Neural crest cell (in vitro differentiated cells): ENCODE measurements at regions not wholly inside any gene's neighbourhood (a gene's known extent, or its start where the extent isn't known, plus 50 kb on each side); places are given as distances from the start of the nearest gene placed in this dataset.
"Not testable (repeated sequence)": the region's sequence is repeated elsewhere in the genome, so short reads cannot be mapped to it uniquely, and the experiment has no call there.

Source experiments
- DNase-seq: peaks from one replicate; pipeline ENCODE4 v3.0.0; 2021; ENCODE audit warnings: low read depth, mixed read lengths, low spot score
- H3K27ac Mint-ChIP-seq: one replicate; pipeline ENCODE4 v1.8.0; 2021; ENCODE audit warnings: mild to moderate bottlenecking, mixed read lengths; ENCODE audit not compliant: unreplicated experiment
- H3K27me3 Mint-ChIP-seq: 2 replicates; pipeline ENCODE4 v1.8.0; 2021; ENCODE audit warnings: low read depth, mild to moderate bottlenecking, mixed read lengths
- H3K36me3 Mint-ChIP-seq: 2 replicates; pipeline ENCODE4 v1.8.0; 2021; ENCODE audit warnings: low read depth, mild to moderate bottlenecking, mixed read lengths
- H3K4me1 Mint-ChIP-seq: 2 replicates; pipeline ENCODE4 v1.8.0; 2021; ENCODE audit warnings: mixed read lengths
- H3K4me3 Mint-ChIP-seq: one replicate; pipeline ENCODE4 v1.8.0; 2021; ENCODE audit warnings: mild to moderate bottlenecking, mixed read lengths
- H3K9me3 Mint-ChIP-seq: 2 replicates; pipeline ENCODE4 v1.8.0; 2021; ENCODE audit warnings: mixed read lengths
- TF ChIP-seq, protein P1 (sequence below): fragments of 200-600 bp; sonication (generic); conservative IDR thresholded peaks from 2 replicates; pipeline ENCODE4 v1.5.0; 2021; ENCODE audit warnings: antibody characterized with exemption, mild to moderate bottlenecking

DNA sequence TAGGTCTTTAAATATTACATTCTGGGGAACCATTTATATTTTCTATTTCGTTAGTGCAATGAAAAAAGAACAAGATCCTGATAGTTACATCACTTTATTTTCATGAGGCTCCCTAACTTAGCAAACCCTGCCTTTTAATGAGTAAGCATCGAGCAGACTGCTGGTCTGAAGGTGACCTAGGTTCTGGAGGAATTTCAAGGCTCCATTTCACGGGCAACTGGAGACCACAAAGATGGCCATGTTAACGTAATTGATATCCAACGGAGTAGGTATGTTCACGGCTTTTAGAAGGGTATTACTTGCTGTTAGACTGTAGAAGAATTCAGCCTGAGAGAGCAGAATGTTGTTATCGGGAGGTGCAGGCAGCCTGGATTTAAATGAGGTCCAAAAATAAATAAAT is 1597.6 kb downstream of the EFNB2 start:
- no peaks in the 10 kb centered on the region for H3K9me3 Mint-ChIP-seq
- DNase-seq: no peak
- no peaks in the 10 kb centered on the region for H3K27me3 Mint-ChIP-seq
- no peaks in the 10 kb centered on the region for H3K36me3 Mint-ChIP-seq
- TF ChIP-seq, protein P1, sequence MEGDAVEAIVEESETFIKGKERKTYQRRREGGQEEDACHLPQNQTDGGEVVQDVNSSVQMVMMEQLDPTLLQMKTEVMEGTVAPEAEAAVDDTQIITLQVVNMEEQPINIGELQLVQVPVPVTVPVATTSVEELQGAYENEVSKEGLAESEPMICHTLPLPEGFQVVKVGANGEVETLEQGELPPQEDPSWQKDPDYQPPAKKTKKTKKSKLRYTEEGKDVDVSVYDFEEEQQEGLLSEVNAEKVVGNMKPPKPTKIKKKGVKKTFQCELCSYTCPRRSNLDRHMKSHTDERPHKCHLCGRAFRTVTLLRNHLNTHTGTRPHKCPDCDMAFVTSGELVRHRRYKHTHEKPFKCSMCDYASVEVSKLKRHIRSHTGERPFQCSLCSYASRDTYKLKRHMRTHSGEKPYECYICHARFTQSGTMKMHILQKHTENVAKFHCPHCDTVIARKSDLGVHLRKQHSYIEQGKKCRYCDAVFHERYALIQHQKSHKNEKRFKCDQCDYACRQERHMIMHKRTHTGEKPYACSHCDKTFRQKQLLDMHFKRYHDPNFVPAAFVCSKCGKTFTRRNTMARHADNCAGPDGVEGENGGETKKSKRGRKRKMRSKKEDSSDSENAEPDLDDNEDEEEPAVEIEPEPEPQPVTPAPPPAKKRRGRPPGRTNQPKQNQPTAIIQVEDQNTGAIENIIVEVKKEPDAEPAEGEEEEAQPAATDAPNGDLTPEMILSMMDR: no peak
- H3K27ac Mint-ChIP-seq: no peak overlapping the region
- H3K4me1 Mint-ChIP-seq: no peaks in the 10 kb centered on the region
- no peak overlapping the region for H3K4me3 Mint-ChIP-seq

- Mint-ChIP-seq H3K4me3 (no peak overlapping the region), H3K27ac (no peak overlapping the region), H3K4me1 (no peaks in the 10 kb centered on the region), H3K27me3 (no peaks in the 10 kb centered on the region), H3K9me3 (no peaks in the 10 kb centered on the region), H3K36me3 (no peaks in the 10 kb centered on the region)
- no peak for DNase-seq
- TF ChIP-seq, protein P1: no peak
Observed at GRCh38 chr13:104936304-104936703, 1599.2 kb downstream of the EFNB2 start.

- H3K27ac Mint-ChIP-seq, H3K4me1 Mint-ChIP-seq, H3K4me3 Mint-ChIP-seq, DNase-seq, H3K36me3 Mint-ChIP-seq, H3K27me3 Mint-ChIP-seq: not testable (repeated sequence)
- peaks cover 14% of the 10 kb centered on the region for H3K9me3 Mint-ChIP-seq
Observed at GRCh38 chr13:104920513-104920912, 1614.9 kb downstream of the EFNB2 start.

DNA sequence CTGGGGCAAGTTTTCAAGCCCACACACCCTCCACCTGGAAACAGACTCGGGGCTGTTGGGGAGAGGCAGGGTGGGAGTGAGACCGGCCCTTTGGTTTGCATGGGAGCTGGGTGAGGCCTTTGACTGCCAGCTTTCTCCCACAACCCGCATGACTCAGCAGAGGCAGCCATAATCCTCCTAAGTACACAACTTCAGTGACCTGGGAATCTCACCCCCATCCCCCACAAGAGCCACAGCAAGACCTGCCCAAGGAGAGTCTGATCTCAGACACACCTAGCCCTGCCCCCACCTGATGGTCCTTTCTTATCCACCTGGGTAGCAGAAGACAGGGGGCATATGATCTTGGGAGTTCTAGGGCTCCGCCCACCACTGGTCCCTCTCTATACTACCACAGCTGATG is 1615.4 kb downstream of the EFNB2 start:
- TF ChIP-seq, protein P1: no peak
- no peak overlapping the region for H3K27ac Mint-ChIP-seq
- no peak overlapping the region for H3K4me3 Mint-ChIP-seq
- no peaks in the 10 kb centered on the region for H3K27me3 Mint-ChIP-seq
- DNase-seq: no peak
- H3K9me3 Mint-ChIP-seq: peaks cover 14% of the 10 kb centered on the region
- no peaks in the 10 kb centered on the region for H3K4me1 Mint-ChIP-seq
- peaks cover 8% of the 10 kb centered on the region for H3K36me3 Mint-ChIP-seq

DNA sequence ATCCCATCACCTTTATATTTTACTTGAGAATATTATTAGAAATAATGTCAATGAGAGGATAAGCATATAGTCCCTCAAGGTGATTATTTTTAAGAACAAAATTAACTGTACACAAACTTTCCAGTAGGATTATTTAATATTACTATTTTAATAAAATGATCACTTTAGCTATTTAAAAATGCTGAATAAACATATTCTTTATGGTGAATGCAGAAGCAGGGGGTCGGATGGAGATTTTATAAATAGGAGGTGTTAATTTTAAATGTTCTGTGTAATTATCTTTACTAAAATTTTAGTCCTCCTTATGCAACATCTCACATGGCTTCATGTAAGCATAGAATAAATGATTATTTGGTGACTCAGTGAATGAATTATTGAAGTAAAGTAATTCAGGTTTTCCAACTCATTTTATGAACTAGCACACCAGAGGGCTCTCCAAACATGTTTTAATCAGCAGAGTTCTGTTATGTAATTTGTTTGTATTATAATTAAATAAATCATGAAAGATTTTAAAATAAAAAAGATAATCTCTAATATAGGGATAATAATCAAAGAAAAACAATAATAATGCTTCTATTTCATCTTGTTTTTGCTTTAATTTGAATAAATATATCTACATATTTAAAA is 1635.2 kb downstream of the EFNB2 start:
- H3K27me3 Mint-ChIP-seq: no peaks in the 10 kb centered on the region
- TF ChIP-seq, protein P1: no peak
- no peak for DNase-seq
- no peak overlapping the region for H3K27ac Mint-ChIP-seq
- H3K4me3 Mint-ChIP-seq: no peak overlapping the region
- peaks cover 11% of the 10 kb centered on the region for H3K9me3 Mint-ChIP-seq
- peaks cover 13% of the 10 kb centered on the region for H3K4me1 Mint-ChIP-seq
- peaks cover 6% of the 10 kb centered on the region for H3K36me3 Mint-ChIP-seq

DNA sequence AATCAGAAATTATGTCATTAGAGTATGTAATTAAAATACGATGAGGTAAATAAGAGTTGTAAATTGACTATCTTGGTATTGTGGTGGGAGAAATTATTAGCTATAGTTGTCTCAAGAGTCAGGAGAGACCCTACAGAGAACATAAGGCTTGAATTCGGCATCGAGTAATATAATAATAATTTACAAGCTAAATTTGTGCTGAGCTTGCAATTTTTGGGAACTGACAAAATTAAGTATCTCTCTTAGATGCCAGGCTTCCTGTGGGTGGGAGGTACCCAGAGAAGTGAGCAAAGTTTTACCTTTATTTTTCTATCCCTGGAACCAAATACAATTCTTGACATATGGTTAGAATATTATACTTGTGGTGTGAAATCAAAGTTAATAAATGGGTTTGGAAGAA is 1637.0 kb downstream of the EFNB2 start:
- no peaks in the 10 kb centered on the region for H3K27me3 Mint-ChIP-seq
- H3K4me3 Mint-ChIP-seq: no peak overlapping the region
- TF ChIP-seq, protein P1: no peak
- no peak for DNase-seq
- peaks cover 10% of the 10 kb centered on the region for H3K4me1 Mint-ChIP-seq
- no peak overlapping the region for H3K27ac Mint-ChIP-seq
- H3K9me3 Mint-ChIP-seq: peaks cover 16% of the 10 kb centered on the region
- H3K36me3 Mint-ChIP-seq: peaks cover 6% of the 10 kb centered on the region
